Astrocyte (in vitro differentiated cells and primary cell): ENCODE measurements at regions not wholly inside any gene's neighbourhood (a gene's known extent, or its start where the extent isn't known, plus 50 kb on each side); places are given as distances from the start of the nearest gene placed in this dataset.

Source experiments
- DNase-seq: peaks from one replicate; pipeline ENCODE4 v3.0.0-alpha.2; 2010; ENCODE audit warnings: low read depth
- FAIRE-seq: peaks from 2 replicates; lab custom pipeline; 2011; peaks lifted over from hg19 to GRCh38; lab: Jason Lieb, UNC
- H2AFZ ChIP-seq: 2 replicates; pipeline ENCODE4 v1.6.0; 2012; ENCODE audit warnings: low read depth, low read length, inconsistent platforms
- H3K27ac ChIP-seq: 2 replicates; pipeline ENCODE4 v1.5.1; 2011; ENCODE audit warnings: low read depth, low read length, inconsistent platforms
- H3K27me3 ChIP-seq: 2 replicates; pipeline ENCODE4 v1.6.0; 2011; ENCODE audit warnings: low read length, inconsistent platforms; ENCODE audit not compliant: insufficient read depth
- H3K36me3 ChIP-seq: 2 replicates; pipeline ENCODE4 v1.5.1; 2011; ENCODE audit warnings: low read length, inconsistent platforms; ENCODE audit not compliant: insufficient read depth
- H3K4me1 ChIP-seq: 2 replicates; pipeline ENCODE4 v1.5.1; 2011; ENCODE audit warnings: low read length, inconsistent platforms; ENCODE audit not compliant: insufficient read depth
- H3K4me2 ChIP-seq: 2 replicates; pipeline ENCODE4 v1.6.0; 2012; ENCODE audit warnings: low read length, inconsistent platforms
- H3K4me3 ChIP-seq: 2 replicates; pipeline ENCODE4 v1.5.1; 2011; ENCODE audit warnings: low read depth, mild to moderate bottlenecking, low read length, inconsistent platforms; ENCODE audit not compliant: insufficient read depth
- H3K79me2 ChIP-seq: 2 replicates; pipeline ENCODE4 v1.6.0; 2012; ENCODE audit warnings: mild to moderate bottlenecking, low read length, inconsistent platforms; ENCODE audit not compliant: insufficient read depth
- H3K9ac ChIP-seq: 2 replicates; pipeline ENCODE4 v1.6.0; 2012; ENCODE audit warnings: mild to moderate bottlenecking, low read length, inconsistent platforms
- H3K9me3 ChIP-seq: 2 replicates; pipeline ENCODE4 v1.5.1; 2012; ENCODE audit warnings: low read depth, mild to moderate bottlenecking, low read length, inconsistent platforms; ENCODE audit not compliant: insufficient read depth
- H4K20me1 ChIP-seq: 2 replicates; pipeline ENCODE4 v1.6.0; 2012; ENCODE audit warnings: low read length, inconsistent platforms; ENCODE audit not compliant: insufficient read depth
- H3K27ac Mint-ChIP-seq: one replicate; pipeline ENCODE4 v1.8.0; 2021; ENCODE audit warnings: mild to moderate bottlenecking, mixed read lengths; ENCODE audit not compliant: unreplicated experiment
- H3K27me3 Mint-ChIP-seq: one replicate; pipeline ENCODE4 v1.8.0; 2021; ENCODE audit warnings: low read depth, mixed read lengths; ENCODE audit not compliant: unreplicated experiment
- H3K36me3 Mint-ChIP-seq: one replicate; pipeline ENCODE4 v1.8.0; 2021; ENCODE audit warnings: low read depth, mixed read lengths; ENCODE audit not compliant: unreplicated experiment
- H3K4me1 Mint-ChIP-seq: one replicate; pipeline ENCODE4 v1.8.0; 2021; ENCODE audit warnings: low read depth, mixed read lengths; ENCODE audit not compliant: unreplicated experiment
- H3K4me3 Mint-ChIP-seq: one replicate; pipeline ENCODE4 v1.8.0; 2021; ENCODE audit warnings: mild to moderate bottlenecking, moderate library complexity, mixed read lengths; ENCODE audit not compliant: unreplicated experiment
- H3K9me3 Mint-ChIP-seq: one replicate; pipeline ENCODE4 v1.8.0; 2021; ENCODE audit warnings: mild to moderate bottlenecking, mixed read lengths; ENCODE audit not compliant: unreplicated experiment
- CTCF ChIP-seq: IDR thresholded peaks from 2 replicates; pipeline ENCODE4 v1.5.1; 2011; ENCODE audit warnings: low read depth, mild to moderate bottlenecking, inconsistent platforms, low read length, moderate library complexity; ENCODE audit not compliant: insufficient read depth
- EZH2 ChIP-seq: IDR thresholded peaks from 2 replicates; pipeline ENCODE4 v1.6.1; 2012; ENCODE audit warnings: mild to moderate bottlenecking, low read length, inconsistent platforms; ENCODE audit not compliant: insufficient read depth

GRCh38 chr3:151990696-151991376 lies 117.4 kb downstream of the SUCNR1 start:
- no peak for TF ChIP-seq EZH2
- TF ChIP-seq CTCF, result no peak
- DNase-seq, result no peak
- Histone ChIP-seq H3K36me3 (no peaks in the 10 kb centered on the region), H3K27me3 (no peaks in the 10 kb centered on the region), H3K9me3 (no peaks in the 10 kb centered on the region), H3K27ac (no peak overlapping the region), H3K4me3 (no peak overlapping the region), H2AFZ (no peak overlapping the region), H4K20me1 (no peaks in the 10 kb centered on the region), H3K4me1 (no peaks in the 10 kb centered on the region), H3K79me2 (no peaks in the 10 kb centered on the region), H3K4me2 (no peak overlapping the region), H3K9ac (no peak overlapping the region)
- peak; percentile 5 for FAIRE-seq
- H3K4me3 Mint-ChIP-seq, result no peak overlapping the region
- no peaks in the 10 kb centered on the region for H3K9me3 Mint-ChIP-seq
- H3K27ac Mint-ChIP-seq, result no peak overlapping the region
- H3K4me1 Mint-ChIP-seq, result no peaks in the 10 kb centered on the region
- no peaks in the 10 kb centered on the region for H3K27me3 Mint-ChIP-seq
- H3K36me3 Mint-ChIP-seq, result no peaks in the 10 kb centered on the region

DNA sequence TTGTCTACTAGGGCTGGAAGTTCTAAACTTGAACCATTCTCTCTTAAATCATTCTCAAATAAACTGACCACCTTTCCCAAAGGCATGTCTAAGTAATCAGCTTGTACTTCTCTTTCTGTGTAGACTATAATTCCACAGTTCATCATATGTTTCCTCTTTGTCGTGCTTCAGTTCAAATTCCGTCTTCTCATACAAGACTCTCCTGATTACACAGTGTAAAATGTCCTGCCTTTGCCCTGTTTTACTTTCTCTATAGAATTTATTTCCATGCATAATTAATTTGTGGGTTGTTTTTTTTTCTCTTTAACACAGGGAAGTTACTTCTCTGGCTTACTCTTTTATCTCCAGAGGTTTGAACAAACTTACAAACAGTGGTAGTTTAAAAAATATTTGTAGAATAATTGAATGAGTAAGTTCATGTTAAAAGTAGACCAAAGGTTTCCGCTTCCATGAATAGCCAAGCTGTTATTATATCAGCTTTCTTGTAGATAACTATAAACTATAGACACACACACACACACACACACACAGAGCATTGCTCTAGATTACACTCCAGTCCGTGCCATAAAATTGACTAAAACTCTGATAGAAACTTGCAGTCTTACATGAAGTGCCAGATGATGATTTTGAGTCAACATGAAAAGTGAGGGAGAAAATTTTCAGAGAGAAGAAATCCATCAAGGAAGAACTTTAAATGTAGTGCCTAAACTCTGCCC lies 119.0 kb downstream of the SUCNR1 start:
- Mint-ChIP-seq H3K27me3 (no peaks in the 10 kb centered on the region), H3K9me3 (no peaks in the 10 kb centered on the region), H3K36me3 (no peaks in the 10 kb centered on the region), H3K4me1 (no peaks in the 10 kb centered on the region), H3K4me3 (no peak overlapping the region), H3K27ac (no peak overlapping the region)
- FAIRE-seq (no peak), DNase-seq (no peak)
- no peaks in the 10 kb centered on the region for H3K79me2 ChIP-seq
- H3K4me1 ChIP-seq, result no peaks in the 10 kb centered on the region
- H3K9ac ChIP-seq, result no peak overlapping the region
- no peak overlapping the region for H2AFZ ChIP-seq
- no peaks in the 10 kb centered on the region for H3K27me3 ChIP-seq
- no peak overlapping the region for H3K4me2 ChIP-seq
- TF ChIP-seq EZH2 (no peak), CTCF (no peak)
- no peaks in the 10 kb centered on the region for H3K36me3 ChIP-seq
- no peaks in the 10 kb centered on the region for H3K9me3 ChIP-seq
- no peak overlapping the region for H3K4me3 ChIP-seq
- H3K27ac ChIP-seq, result no peak overlapping the region
- no peaks in the 10 kb centered on the region for H4K20me1 ChIP-seq

DNA sequence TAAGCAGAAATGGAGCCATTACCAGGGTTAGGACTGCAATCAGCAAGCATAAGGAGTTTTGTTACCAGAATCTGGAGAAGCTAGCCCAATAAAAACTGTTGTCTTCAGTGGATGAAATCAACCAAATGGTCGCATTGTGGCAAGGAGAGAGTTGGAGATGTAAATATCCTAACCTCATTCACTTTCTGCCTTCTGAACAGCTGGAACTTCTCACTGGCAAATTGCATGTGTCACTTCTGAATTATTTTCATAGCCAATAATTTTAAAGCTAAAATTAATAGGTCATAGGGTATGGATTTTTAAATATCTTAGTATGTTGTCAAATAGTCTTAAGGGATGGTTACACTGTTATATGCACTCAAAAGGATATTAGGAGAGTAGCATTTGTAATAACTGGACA lies 121.6 kb downstream of the SUCNR1 start:
- Mint-ChIP-seq H3K27ac (no peak overlapping the region), H3K4me1 (no peaks in the 10 kb centered on the region), H3K27me3 (no peaks in the 10 kb centered on the region), H3K9me3 (no peaks in the 10 kb centered on the region), H3K4me3 (no peak overlapping the region), H3K36me3 (no peaks in the 10 kb centered on the region)
- Histone ChIP-seq H3K36me3 (no peaks in the 10 kb centered on the region), H4K20me1 (no peaks in the 10 kb centered on the region), H3K9ac (no peak overlapping the region), H3K4me3 (no peak overlapping the region), H3K27ac (no peak overlapping the region), H3K79me2 (no peaks in the 10 kb centered on the region), H2AFZ (no peak overlapping the region), H3K9me3 (no peaks in the 10 kb centered on the region), H3K4me1 (no peaks in the 10 kb centered on the region), H3K4me2 (no peak overlapping the region), H3K27me3 (no peaks in the 10 kb centered on the region)
- FAIRE-seq, result no peak
- TF ChIP-seq EZH2, result no peak
- TF ChIP-seq CTCF, result no peak
- no peak for DNase-seq
